Stimulated activated CD4-positive, alpha-beta T cell treated with anti-CD3 and anti-CD28 coated beads, Interleukin-1b, Interleukin-23, amount 100 ng/mL, for 4 hours (primary cell): ENCODE measurements at regions not wholly inside any gene's neighbourhood (a gene's known extent, or its start where the extent isn't known, plus 50 kb on each side); places are given as distances from the start of the nearest gene placed in this dataset.

Source experiments
- DNase-seq, 2 donors: peaks; one replicate each; pipeline ENCODE4 v3.0.0-alpha.2; 2020; ENCODE audit warnings: low read depth in 2 of 2

GRCh38 chr2:158049129-158049855 is 52.4 kb upstream of the UPP2 start:
- DNase-seq = no peak

- DNase-seq = no peak
Observed at GRCh38 chr2:158048327-158048726, 53.3 kb upstream of the UPP2 start.

- DNase-seq = no peak
Observed at GRCh38 chr2:158047156-158047611, 54.5 kb upstream of the UPP2 start.

DNA sequence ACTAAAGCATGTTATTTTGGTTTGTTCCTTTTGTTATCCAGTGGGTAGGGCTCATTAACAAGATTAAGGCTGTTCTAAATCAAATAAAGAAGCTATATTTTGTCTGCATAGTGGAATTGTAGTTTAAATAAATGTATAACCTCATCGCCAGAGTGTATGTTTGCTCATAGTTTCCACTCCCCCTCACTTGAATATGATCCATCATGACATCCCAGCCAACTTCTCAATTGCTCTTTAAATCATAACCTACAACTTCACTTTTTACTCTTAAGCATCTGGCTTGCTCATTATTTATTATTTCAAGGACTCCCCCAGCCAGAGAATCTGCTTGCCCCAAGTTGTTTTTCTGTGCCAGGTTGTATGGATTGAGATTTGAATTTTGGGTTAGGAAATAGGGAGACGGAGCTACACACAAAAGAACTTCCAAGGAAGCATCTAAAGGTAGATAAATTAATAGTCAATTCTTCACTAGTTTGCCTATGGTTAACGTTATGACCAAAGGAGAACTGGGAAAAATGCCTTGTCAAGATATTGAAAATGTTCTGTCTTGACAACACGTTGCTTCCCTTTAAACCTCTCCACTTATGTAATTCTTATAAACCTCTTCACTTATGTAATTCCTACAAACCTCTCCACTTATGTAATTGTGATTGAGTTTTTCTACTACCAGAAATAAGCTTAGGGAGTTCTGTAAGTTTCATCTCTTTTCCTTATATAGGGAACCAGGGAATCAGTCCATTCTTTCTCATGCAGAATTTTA is 55.4 kb upstream of the UPP2 start:
- no peak for DNase-seq

DNA sequence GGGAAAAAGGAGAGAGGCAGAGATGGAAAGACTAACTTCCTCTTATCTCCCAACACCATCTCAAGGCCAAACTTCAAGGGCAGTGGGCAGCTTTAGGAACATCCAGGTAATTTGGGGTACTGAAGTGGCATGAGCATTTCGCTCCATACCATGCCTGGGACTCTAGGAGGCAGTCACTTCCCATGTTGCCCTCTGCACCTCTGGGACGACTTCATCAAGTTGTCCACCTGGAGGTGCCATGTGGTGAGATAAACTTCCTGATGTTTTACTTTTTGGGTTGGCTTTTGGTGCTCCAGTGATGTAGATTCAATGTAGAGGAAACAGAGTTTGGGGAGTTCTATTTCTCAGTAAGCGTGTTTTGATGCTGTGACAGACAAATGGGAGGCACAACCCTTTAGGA is 56.3 kb upstream of the UPP2 start:
- DNase-seq = no peak

DNA sequence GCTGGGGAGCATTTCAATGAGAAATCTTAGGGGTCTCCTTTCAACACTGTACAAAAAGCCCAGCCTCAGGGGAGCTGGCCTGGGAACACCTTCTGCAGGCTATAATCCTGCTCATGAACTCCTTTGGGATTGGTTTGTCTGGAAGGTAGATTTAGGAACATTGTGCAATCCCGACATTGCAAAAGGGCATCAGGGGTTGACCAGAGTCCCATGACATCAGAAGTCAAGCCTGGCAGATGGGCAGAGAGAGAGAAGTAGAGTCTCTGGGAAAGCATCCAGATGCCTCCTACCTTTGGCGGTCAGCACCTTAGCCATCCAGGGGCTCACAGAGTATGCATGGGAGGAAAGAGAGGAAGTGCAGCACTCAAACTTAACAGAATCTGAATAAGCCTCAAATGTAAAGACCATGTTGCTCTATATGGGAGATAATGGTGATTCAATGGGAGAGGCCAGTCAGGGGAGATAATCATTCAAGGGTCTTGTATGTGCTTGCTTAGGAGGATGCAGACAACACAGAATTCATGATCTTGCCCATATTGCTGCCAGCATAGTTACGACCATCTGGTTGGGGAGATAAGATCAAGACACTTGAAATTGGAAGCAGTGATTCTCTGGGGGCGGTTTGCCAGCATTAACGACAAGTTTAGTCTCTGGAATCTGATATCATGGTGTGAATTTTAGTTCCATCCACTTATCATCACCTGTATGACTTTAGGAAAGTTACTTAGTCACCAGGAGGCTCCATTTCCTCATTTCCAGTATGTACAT is 58.3 kb upstream of the UPP2 start:
- no peak for DNase-seq

GRCh38 chr2:158042666-158043065 is 59.0 kb upstream of the UPP2 start:
- DNase-seq = no peak

DNA sequence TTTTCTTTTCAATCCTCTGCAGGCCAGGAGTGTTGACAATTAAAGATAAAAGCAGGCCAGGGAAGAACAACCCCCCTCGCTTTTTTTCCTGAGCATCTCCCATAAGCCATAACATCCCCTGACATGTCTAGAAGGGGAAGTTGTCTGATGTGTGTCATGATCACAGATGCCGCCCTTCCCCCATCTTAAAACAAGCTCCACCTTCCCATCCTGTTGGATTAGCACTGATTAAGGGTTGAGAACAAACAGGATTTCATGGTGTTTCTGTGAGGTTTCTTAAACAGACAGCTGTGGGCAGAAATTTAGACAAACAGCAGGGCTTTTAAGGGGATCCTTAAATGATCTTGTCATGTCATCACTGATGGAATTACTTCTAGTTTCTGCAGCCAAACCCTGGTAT is 59.4 kb upstream of the UPP2 start:
- DNase-seq = no peak

DNA sequence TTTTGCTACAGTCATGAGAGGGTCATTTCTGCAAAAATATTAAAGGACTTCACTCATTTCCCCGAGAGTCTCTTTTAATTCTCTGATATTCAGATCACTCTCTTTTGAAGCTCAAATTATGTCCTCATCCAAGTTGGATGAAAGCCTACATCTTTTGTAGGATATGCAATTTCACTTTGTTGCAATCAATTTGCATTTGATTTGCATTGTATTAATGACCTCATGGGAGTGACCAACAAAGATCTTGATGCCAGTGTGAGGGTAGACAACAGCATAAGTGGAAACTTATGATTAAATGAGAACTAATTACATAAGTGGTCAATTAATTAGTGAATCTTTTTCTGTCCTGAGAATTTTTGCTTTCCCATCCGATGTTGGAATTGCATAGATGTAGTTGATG is 60.3 kb upstream of the UPP2 start:
- DNase-seq = no peak

- DNase-seq = no peak
Observed at GRCh38 chr2:158038901-158039300, 62.8 kb upstream of the UPP2 start.

DNA sequence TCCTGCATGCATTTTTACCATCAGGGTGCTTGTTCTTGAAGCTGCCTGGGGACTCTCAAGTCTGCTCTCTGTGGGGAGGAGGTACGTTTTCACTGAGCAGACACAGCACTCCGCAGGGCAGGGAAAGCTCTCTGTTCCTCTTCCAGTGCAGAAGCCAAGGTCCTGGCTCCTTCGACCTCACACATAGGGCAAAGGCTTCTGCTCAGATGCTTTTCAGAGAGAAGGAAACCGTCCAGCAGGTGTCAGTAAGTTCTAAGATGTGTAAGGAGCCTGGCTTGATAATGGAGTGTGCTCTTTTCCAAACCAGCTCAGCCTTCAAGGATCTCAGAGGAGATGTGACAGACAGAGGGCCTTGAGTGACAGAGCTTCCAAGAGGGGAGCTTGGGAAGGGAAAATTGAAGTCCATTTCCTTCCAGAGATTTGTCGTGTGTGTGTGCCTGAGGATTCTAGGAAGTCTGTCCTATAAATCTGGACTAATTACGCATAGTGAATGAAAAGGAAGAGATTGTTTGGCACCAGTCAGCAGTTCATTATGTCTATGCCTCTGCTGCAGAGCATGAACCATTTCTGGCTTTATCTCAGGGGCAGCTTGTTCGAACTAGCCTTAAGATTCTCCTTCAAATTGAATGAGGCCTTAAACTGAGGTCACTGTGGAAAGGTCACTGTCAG is 67.3 kb upstream of the UPP2 start:
- no peak for DNase-seq

DNA sequence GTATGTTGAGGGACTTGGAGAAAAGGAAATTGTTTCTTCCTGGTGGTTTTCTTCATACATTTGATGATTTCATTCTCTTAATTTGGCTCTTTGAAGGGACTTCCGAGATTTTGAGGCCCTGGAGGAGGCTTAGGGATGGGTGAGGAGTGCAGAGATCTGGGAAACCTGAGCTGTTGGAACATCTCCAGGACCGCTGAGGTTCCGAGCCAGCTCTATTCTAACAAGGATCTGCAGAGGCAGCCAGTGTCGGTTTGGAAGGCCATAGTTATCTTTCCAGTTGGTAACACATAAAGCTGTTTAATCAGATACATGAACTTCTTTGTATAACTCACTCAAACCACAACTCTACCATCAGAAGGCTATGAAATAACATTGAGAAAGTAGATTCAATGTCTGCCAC is 70.3 kb upstream of the UPP2 start:
- DNase-seq = no peak

DNA sequence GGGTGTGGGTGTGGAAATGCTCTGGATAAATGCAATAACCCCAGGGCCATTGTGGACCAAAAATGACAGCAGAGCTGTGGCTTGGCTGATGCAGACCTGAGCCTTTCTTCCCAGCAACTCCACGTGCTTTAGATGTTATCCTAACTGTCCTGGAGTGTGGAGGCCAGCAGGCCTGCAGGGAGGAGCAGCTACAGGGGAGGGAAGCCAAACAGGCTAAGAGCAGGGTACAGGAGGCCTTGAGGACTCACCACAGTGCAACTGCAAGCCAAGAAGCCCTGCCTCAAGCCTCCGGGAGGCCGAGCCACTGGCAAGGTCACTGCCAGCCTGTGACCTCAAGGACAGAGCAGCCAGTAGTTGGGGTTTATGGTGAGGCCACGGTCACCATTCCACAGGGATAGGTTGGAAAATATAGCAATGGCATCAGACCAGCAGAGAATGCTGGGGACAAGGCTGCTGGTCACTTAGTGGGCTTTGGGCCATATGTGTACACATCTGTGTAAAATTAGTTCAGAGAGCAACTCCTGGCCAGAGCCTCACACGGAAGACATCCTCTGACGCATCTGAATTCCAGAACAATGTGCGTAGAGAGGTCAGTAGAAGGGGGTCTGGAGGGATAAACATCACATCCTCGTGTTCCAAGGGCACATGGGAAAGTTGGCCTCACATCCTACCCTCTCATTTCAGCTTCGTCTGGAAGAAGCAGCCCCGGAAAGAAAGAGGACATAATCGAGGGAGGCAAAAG is 76.2 kb upstream of the UPP2 start:
- no peak for DNase-seq

DNA sequence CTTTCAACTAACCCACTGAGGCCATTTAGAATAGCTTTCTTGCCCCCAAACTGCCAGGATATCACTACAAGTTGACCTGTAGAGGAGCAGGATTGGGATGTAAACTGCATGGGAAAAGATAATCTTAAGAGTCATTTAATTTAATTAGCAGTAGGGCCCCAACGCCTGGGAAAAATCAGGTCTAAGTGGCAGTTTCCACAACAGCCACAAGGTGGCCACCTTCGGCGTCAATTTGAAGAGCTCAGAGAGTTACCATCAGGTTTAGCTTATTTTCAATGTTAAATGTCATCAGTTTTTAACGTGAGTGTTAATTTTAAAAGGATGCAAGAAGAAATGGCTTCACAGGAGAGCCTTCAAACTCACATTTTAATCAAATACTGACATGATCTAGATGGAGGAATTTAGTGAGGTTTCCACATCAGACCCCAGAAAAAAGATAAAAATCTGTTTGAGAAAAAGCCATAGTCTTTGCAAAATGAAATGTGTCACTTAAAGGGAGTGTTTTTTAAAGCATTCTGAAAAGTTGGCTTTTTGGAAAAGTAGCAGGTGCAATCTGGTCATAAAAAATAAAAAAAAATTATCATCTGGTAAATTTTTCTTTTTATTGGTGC is 77.3 kb upstream of the UPP2 start:
- DNase-seq = peak; percentile 42 to 53

DNA sequence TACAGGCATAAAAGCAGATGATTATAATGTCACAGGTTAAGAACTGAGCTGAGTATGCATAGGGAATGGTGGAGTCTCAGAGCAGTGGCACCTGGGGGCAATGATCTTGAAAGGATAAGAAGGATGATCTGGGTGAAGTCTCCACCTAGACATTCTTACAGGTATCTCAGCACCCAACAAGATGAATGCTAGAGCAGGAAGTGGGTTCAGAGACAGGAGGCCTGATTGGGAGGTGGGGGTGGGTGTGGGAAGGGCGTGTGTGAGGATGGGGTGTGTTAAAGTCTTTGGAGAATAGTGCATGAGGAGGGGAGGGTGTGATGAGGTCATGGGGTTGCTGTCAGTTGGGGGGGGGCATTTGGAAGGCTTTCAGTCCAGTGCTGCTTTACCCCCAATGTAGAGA is 78.8 kb upstream of the UPP2 start:
- DNase-seq = no peak

- no peak for DNase-seq
Observed at GRCh38 chr2:158021226-158021625, 80.5 kb upstream of the UPP2 start.

DNA sequence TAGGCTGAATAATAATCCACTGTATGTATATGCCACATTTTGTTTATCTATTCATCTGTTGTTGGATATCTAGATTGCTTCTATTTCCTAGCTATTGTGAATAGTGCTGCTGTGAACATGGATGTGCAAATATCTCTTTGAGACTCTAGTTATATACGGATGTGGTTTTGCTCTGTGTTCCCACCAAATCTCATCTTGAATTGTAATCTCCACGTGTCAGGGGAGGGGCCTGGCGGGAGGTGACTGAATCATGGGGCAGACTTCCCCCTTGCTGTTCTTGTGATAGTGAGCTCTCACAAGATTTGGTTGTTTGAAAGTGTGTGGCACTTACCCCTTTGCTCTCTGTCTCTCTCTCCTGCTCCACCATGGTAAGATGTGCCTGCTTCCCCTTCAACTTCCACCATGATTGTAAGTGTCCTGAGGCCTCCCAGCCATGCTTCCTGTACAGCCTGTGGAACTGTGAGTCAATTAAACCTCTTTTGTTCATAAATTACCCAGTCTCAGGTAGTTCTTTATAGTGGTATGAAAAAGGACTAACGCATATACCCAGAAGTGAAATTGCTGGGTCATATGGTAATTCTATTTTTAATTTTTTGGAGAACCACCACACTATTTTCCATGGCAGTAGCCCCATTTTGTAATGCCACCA is 86.1 kb upstream of the UPP2 start:
- no peak for DNase-seq

DNA sequence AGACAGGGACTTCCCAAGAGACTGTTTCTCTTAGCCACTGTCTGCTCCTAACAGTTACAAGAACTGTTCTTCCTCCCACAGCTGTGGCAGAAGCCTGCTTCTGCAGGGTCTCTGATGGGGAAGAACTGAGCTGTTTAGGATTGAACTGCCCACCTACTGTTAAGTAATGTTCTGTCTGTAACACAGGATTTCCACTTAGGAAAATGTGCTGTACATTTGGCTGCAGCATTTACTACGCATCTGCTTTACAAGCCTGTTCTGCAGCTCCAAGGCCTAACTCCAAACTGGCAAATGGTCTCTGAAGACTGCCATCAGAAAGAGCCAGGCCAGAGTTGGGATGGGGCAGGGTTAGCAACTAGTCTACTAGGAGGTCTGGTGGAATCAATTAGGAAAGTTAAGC is 87.8 kb upstream of the UPP2 start:
- DNase-seq = no peak

- DNase-seq = no peak
Observed at GRCh38 chr2:158011055-158011771, 90.5 kb upstream of the UPP2 start.

DNA sequence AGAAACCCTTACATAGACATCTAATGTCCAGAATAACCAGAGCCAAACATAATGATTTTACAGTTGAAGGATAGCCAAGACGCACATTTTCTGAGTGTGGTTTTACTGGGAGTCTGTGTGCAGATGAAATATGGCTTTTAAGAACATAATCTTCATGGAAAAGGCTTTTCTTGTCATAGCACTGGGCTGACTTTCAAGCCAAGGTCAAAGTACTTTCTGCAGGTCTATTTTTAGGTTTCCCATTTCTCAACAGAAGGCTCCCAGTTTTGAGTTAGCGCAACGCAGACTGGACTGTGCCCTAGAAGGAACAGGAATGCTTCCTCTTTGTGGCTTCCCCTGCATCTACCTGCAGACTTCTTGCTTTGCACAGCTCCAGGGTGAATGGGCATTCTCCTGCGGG is 92.3 kb upstream of the UPP2 start:
- no peak for DNase-seq
